ENCODE measurements at regions not wholly inside any gene's neighbourhood (a gene's known extent, or its start where the extent isn't known, plus 50 kb on each side); places are given as distances from the start of the nearest gene placed in this dataset.

GRCh38 chr9:129404621-129405020, 216.3 kb downstream of the C9orf50 start:
- no peak overlapping the region for H2AFZ ChIP-seq (ENCODE audit: low read depth, low read length)
- H3K9me3 ChIP-seq (replicated peaks; ENCODE audit: control insufficient read depth, insufficient read depth, low read length) = no peaks in the 10 kb centered on the region
- no peak for TF ChIP-seq JUN (IDR thresholded peaks at IDR 0.05; ENCODE audit: borderline replicate concordance, insufficient read depth, insufficient read length, low read depth)
- TF ChIP-seq MYC (IDR thresholded peaks at IDR 0.05; ENCODE audit: low read depth, low read length) = no peak
- TF ChIP-seq, protein P1, sequence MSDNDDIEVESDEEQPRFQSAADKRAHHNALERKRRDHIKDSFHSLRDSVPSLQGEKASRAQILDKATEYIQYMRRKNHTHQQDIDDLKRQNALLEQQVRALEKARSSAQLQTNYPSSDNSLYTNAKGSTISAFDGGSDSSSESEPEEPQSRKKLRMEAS (IDR thresholded peaks at IDR 0.05; ENCODE audit: insufficient read depth, insufficient read length) = no peak
- TF ChIP-seq FOS (IDR thresholded peaks at IDR 0.05; ENCODE audit: borderline replicate concordance, insufficient read depth, low read length) = no peak
- TF ChIP-seq POLR2AphosphoS5 (IDR thresholded peaks at IDR 0.05; ENCODE audit: insufficient read depth, low read depth, low read length) = no peak
- intact Hi-C loops (cut with micrococcal nuclease) = no loop called here
- dilution Hi-C loops (cut with MboI; ENCODE audit: extremely low pct_ligation_motif_present, low sequenced_read_pairs) = no loop called here
- no TSS peak for BruUV-seq (replicated peaks)
- H3K4me2 ChIP-seq (ENCODE audit: insufficient read depth, low read length) = no peak overlapping the region
- H3K9ac ChIP-seq (replicated peaks; ENCODE audit: extremely low read depth, insufficient read depth, low read length) = no peak overlapping the region
- no peaks in the 10 kb centered on the region for H3K36me3 ChIP-seq (ENCODE audit: control insufficient read depth in 2 of 2, extremely low read depth in 1 of 2, insufficient read depth in 2 of 2, low read length in 2 of 2)
- no peaks in the 10 kb centered on the region for H3K9me1 ChIP-seq (replicated peaks; ENCODE audit: control insufficient read depth, extremely low read depth, insufficient read depth, low read length)
- H3K27ac ChIP-seq (ENCODE audit: insufficient read depth, low read depth, low read length) = no peak overlapping the region
- no peak for FAIRE-seq
- H3K4me3 ChIP-seq (replicated peaks in 1 of 3; ENCODE audit: insufficient read depth in 1 of 3, low read depth in 1 of 3, low read length in 3 of 3) = no peak overlapping the region
- ChIA-PET POLR2A (no interaction called here), CTCF (no interaction called here)
- H3K4me1 ChIP-seq (ENCODE audit: control insufficient read depth, extremely low read depth, insufficient read depth, low read length) = no peaks in the 10 kb centered on the region
- H4K20me1 ChIP-seq (replicated peaks; ENCODE audit: control insufficient read depth, extremely low read depth, insufficient read depth, low read length) = no peaks in the 10 kb centered on the region
- H3K79me2 ChIP-seq (ENCODE audit: control insufficient read depth, insufficient read depth, low read length) = no peaks in the 10 kb centered on the region
- no peak for DNase-seq (ENCODE audit: low read depth, low spot score)
- H3K27me3 ChIP-seq (ENCODE audit: control insufficient read depth in 2 of 2, insufficient read depth in 2 of 2, low read length in 2 of 2) = no peaks in the 10 kb centered on the region

DNA sequence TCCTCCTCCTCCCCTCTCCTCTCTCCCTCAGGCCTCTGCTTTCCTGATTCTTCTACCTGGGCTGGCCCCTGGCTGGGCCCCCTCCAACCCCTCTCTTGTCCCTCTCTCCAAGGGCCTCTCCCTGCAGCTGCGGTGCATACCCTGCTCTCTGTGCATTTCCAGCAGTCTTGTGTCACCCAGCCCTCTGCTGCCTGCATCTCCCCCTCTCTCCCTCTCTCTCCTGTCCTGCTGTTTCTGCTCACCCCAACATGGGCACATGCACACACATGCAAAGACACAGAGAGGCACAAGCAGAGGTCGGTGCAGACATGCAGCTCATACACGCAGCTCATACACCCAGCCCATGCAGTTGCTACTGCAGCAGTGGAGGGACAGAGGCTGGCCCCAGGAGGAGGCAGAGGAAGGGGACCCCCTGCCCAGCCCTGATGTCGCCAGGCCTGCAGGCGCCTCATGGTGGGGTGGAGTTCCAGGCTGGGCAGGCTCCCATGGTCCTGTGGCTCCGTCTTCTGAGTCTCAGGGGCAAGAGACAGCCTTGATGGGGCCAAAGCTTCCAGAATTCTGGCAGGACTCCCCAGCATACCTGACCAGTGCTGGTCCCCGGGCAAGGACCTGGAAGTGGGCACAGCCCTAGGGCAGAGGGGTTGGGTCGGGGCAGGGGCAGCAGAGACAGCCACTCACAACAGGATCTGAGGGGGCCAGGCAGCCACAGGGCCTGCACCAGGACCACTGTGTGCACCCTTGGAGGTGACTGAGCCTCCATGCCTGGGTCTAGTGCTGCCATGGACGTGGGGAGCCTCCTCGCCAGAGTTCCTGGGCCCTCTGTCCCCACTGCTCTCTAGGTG, 216.9 kb downstream of the C9orf50 start:
- no peaks in the 10 kb centered on the region for H3K36me3 ChIP-seq (ENCODE audit: control insufficient read depth in 2 of 2, extremely low read depth in 1 of 2, insufficient read depth in 2 of 2, low read length in 2 of 2)
- no peak overlapping the region for H3K4me2 ChIP-seq (ENCODE audit: insufficient read depth, low read length)
- no peaks in the 10 kb centered on the region for H3K4me1 ChIP-seq (ENCODE audit: control insufficient read depth, extremely low read depth, insufficient read depth, low read length)
- H4K20me1 ChIP-seq (replicated peaks; ENCODE audit: control insufficient read depth, extremely low read depth, insufficient read depth, low read length) = no peaks in the 10 kb centered on the region
- H3K27ac ChIP-seq (ENCODE audit: insufficient read depth, low read depth, low read length) = no peak overlapping the region
- H3K9ac ChIP-seq (replicated peaks; ENCODE audit: extremely low read depth, insufficient read depth, low read length) = no peak overlapping the region
- no peaks in the 10 kb centered on the region for H3K9me3 ChIP-seq (replicated peaks; ENCODE audit: control insufficient read depth, insufficient read depth, low read length)
- dilution Hi-C loops (cut with MboI; ENCODE audit: extremely low pct_ligation_motif_present, low sequenced_read_pairs) (no loop called here), intact Hi-C loops (cut with micrococcal nuclease) (no loop called here)
- H3K27me3 ChIP-seq (ENCODE audit: control insufficient read depth in 2 of 2, insufficient read depth in 2 of 2, low read length in 2 of 2) = no peaks in the 10 kb centered on the region
- H3K4me3 ChIP-seq (replicated peaks in 1 of 3; ENCODE audit: insufficient read depth in 1 of 3, low read depth in 1 of 3, low read length in 3 of 3) = no peak overlapping the region
- CTCF ChIA-PET = interaction anchor here (1.5 kb wide), 1 partner anchor 205 kb away, joined by 4 read pairs; no protein-coding TSS in a partner anchor
- H3K9me1 ChIP-seq (replicated peaks; ENCODE audit: control insufficient read depth, extremely low read depth, insufficient read depth, low read length) = no peaks in the 10 kb centered on the region
- FAIRE-seq = no peak
- H2AFZ ChIP-seq (ENCODE audit: low read depth, low read length) = no peak overlapping the region
- no peak for DNase-seq (ENCODE audit: low read depth, low spot score)
- TF ChIP-seq EZH2 (IDR thresholded peaks at IDR 0.05; ENCODE audit: borderline replicate concordance, low read depth, low read length, severe bottlenecking) (no peak), MYC (IDR thresholded peaks at IDR 0.05; ENCODE audit: low read depth, low read length) (no peak), POLR2AphosphoS5 (IDR thresholded peaks at IDR 0.05; ENCODE audit: insufficient read depth, low read depth, low read length) (no peak), FOS (IDR thresholded peaks at IDR 0.05; ENCODE audit: borderline replicate concordance, insufficient read depth, low read length) (no peak), JUN (IDR thresholded peaks at IDR 0.05; ENCODE audit: borderline replicate concordance, insufficient read depth, insufficient read length, low read depth) (no peak), POLR2A (IDR thresholded peaks at IDR 0.05; ENCODE audit: low read depth, low read length) (no peak)
- TF ChIP-seq, protein P1 (IDR thresholded peaks at IDR 0.05; ENCODE audit: insufficient read depth, insufficient read length) = no peak
- no peaks in the 10 kb centered on the region for H3K79me2 ChIP-seq (ENCODE audit: control insufficient read depth, insufficient read depth, low read length)
- BruUV-seq (replicated peaks) = no TSS peak
- POLR2A ChIA-PET = interaction anchor here (1.0 kb wide), 1 partner anchor 11 kb away, joined by 3 read pairs; no protein-coding TSS in a partner anchor

All from endothelial cell of umbilical vein (primary cell).